ELR (cell line): ENCODE measurements at regions not wholly inside any gene's neighbourhood (a gene's known extent, or its start where the extent isn't known, plus 50 kb on each side); places are given as distances from the start of the nearest gene placed in this dataset.

Experiments used
- DNase-seq: peaks from one replicate; pipeline ENCODE4 v3.0.0-alpha.2; 2015; ENCODE audit warnings: low read depth

- no peak for DNase-seq
Observed at GRCh38 chr18:28715206-28715605, 538.3 kb upstream of the CDH2 start.

GRCh38 chr18:28714498-28714897 lies 537.6 kb upstream of the CDH2 start:
- no peak for DNase-seq

GRCh38 chr18:28712796-28713425 lies 536.0 kb upstream of the CDH2 start:
- no peak for DNase-seq

- no peak for DNase-seq
Observed at GRCh38 chr18:28712172-28712571, 535.2 kb upstream of the CDH2 start.

- no peak for DNase-seq
Observed at GRCh38 chr18:28711096-28711495, 534.2 kb upstream of the CDH2 start.

GRCh38 chr18:28707006-28707405 lies 530.1 kb upstream of the CDH2 start:
- no peak for DNase-seq

GRCh38 chr18:28706397-28706796 lies 529.5 kb upstream of the CDH2 start:
- DNase-seq = no peak

GRCh38 chr18:28705482-28705881 lies 528.6 kb upstream of the CDH2 start:
- no peak for DNase-seq

- no peak for DNase-seq
Observed at GRCh38 chr18:28692337-28692736, 515.4 kb upstream of the CDH2 start.

GRCh38 chr18:28691496-28691840 lies 514.5 kb upstream of the CDH2 start:
- DNase-seq = peak; percentile 41

- no peak for DNase-seq
Observed at GRCh38 chr18:28690836-28691495, 514.0 kb upstream of the CDH2 start.

- DNase-seq = no peak
Observed at GRCh38 chr18:28690100-28690499, 513.2 kb upstream of the CDH2 start.

- no peak for DNase-seq
Observed at GRCh38 chr18:28689588-28689987, 512.7 kb upstream of the CDH2 start.

GRCh38 chr18:28684746-28685355 lies 507.9 kb upstream of the CDH2 start:
- DNase-seq = peak; percentile 13

GRCh38 chr18:28682912-28683311 lies 506.0 kb upstream of the CDH2 start:
- DNase-seq = no peak

- DNase-seq = no peak
Observed at GRCh38 chr18:28669165-28669564, 492.2 kb upstream of the CDH2 start.

- DNase-seq = no peak
Observed at GRCh38 chr18:28666216-28666615, 489.3 kb upstream of the CDH2 start.

GRCh38 chr18:28657961-28658360 lies 481.0 kb upstream of the CDH2 start:
- DNase-seq = peak; percentile 59

- no peak for DNase-seq
Observed at GRCh38 chr18:28652654-28653053, 475.7 kb upstream of the CDH2 start.

- no peak for DNase-seq
Observed at GRCh38 chr18:28651298-28651697, 474.4 kb upstream of the CDH2 start.

GRCh38 chr18:28650860-28651259 lies 473.9 kb upstream of the CDH2 start:
- DNase-seq = peak; percentile 24

- DNase-seq = no peak
Observed at GRCh38 chr18:28647961-28648360, 471.0 kb upstream of the CDH2 start.

GRCh38 chr18:28637897-28638296 lies 461.0 kb upstream of the CDH2 start:
- DNase-seq = peak; percentile 11

- no peak for DNase-seq
Observed at GRCh38 chr18:28635530-28635929, 458.6 kb upstream of the CDH2 start.
